Jurkat, Clone E6-1 (cell line): ENCODE measurements at regions not wholly inside any gene's neighbourhood (a gene's known extent, or its start where the extent isn't known, plus 50 kb on each side); places are given as distances from the start of the nearest gene placed in this dataset.
"Not testable (repeated sequence)": the region's sequence is repeated elsewhere in the genome, so short reads cannot be mapped to it uniquely, and the experiment has no call there.

Experiments
- DNase-seq: peaks from one replicate; pipeline ENCODE4 v3.0.0-alpha.2; 2011; ENCODE audit warnings: low read depth, low spot score
- H3K4me3 ChIP-seq: 2 replicates; pipeline ENCODE4 v1.5.1; 2011; ENCODE audit warnings: mild to moderate bottlenecking, low read length, control low read depth, moderate library complexity

DNA sequence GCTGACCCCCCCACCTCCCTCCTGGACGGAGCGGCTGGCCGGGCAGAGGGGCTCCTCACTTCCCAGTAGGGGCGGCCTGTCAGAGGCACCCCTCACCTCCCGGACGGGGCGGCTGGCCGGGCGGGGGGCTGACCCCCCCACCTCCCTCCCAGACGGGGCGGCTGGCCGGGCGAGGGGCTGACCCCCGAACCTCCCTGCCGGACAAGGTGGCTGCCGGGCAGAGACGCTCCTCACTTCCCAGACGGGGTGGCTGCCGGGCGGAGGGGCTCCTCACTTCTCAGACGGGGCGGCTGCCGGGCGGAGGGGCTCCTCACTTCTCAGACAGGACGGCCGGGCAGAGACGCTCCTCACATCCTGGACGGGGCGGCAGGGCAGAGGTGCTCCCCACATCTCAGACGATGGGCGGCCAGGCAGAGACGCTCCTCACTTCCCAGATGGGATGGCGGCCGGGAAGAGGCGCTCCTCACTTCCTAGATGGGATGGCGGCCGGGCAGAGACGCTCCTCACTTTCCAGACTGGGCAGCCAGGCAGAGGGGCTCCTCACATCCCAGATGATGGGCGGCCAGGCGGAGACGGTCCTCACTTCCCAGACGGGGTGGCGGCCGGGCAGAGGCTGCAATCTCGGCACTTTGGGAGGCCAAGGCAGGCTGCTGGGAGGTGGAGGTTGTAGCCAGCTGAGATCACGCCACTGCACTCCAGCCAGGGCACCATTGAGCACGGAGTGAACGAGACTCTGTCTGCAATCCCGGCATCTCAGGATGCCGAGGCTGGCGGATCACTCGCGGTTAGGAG lies 66.2 kb upstream of the PAPPA2 start:
- DNase-seq, H3K4me3 ChIP-seq: not testable (repeated sequence)

GRCh38 chr1:176391621-176392020 lies 71.4 kb upstream of the PAPPA2 start:
- H3K4me3 ChIP-seq, result no peak overlapping the region
- DNase-seq, result no peak

- H3K4me3 ChIP-seq, result no peak overlapping the region
- DNase-seq, result no peak
These were observed 78.1 kb upstream of the PAPPA2 start for GRCh38 chr1:176384841-176385240.

DNA sequence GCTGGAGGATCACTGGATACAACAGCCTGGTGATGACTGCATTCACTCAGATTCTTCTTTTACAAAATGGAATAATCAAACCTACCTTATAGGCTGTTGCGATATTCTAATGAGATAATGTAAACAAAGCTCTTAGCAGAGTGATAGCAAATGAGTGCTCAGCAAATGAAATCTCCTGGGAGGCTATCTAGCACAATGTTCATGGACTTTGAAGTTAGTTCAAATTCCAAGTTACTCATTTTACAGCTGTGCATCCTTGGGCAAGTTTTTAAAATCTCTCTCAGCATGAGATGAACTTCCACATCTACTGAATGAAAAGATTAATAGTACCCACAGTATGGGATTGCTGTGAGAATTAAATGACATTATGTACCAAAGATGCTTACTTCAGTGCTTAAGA lies 80.8 kb upstream of the PAPPA2 start:
- H3K4me3 ChIP-seq, result no peak overlapping the region
- DNase-seq, result no peak

GRCh38 chr1:176379626-176380339 lies 83.2 kb upstream of the PAPPA2 start:
- DNase-seq, result no peak

DNA sequence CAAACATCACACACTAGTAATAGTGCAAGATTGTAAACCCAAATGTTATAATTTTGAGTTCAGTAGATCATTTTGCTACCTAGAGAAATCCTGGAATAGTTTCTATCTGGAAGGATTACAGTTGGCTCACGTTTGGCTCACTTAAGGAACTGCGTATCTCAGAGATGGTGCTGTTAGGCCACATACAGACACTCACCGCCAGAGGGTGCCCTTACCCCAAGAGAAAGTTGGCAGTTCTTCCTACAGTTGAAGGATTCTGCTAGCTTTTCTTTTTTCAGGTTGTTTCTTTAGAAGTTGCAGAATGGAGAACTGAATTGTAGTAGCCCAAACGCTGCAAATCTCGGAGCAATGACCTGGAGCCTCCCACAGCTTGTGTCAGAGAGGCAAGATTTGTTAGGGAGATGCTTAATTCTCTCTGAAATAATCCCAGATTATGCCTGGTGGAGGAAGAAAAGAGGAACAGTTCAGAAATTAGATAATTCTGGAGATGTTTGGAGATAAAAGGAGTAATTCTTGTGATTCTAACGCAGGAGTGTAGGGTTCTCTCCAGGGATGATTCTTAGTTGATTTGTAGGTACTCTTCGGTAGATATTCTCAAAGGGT lies 87.9 kb upstream of the PAPPA2 start:
- peak; percentile 55 for DNase-seq
- no peak overlapping the region for H3K4me3 ChIP-seq

More at GRCh38 chr1:176379626-176380339, 83.2 kb upstream of the PAPPA2 start:
- no peak overlapping the region for H3K4me3 ChIP-seq

GRCh38 chr1:176364236-176364905 lies 98.6 kb upstream of the PAPPA2 start:
- H3K4me3 ChIP-seq, result no peak overlapping the region
- no peak for DNase-seq

DNA sequence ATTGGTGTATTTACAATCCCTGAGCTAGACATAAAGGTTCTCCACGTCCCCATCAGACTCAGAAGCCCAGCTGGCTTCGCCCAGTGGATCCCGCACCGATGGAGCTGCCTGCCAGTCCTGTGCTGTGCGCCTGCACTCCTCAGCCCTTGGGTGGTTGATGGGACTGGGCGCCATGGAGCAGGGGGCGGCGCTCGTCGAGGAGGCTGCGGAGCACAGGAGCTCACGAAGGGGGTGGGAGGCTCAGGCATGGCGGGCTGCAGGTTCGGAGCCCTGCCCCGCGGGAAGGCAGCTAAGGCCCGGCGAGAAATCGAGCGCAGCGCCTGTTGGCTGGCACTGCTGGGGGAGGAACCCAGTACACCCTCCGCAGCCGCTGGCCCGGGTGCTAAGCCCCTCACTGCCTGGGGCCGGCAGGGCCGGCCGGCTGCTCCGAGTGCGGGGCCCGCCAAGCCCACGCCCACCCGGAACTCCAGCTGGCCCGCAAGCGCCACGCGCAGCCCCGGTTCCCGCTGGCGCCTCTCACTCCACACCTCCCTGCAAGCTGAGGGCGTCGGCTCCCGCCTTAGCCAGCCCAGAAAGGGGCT lies 113.8 kb upstream of the PAPPA2 start:
- not testable (repeated sequence) for H3K4me3 ChIP-seq, DNase-seq

GRCh38 chr1:176341656-176342055 lies 121.3 kb upstream of the PAPPA2 start:
- no peak overlapping the region for H3K4me3 ChIP-seq
- no peak for DNase-seq

DNA sequence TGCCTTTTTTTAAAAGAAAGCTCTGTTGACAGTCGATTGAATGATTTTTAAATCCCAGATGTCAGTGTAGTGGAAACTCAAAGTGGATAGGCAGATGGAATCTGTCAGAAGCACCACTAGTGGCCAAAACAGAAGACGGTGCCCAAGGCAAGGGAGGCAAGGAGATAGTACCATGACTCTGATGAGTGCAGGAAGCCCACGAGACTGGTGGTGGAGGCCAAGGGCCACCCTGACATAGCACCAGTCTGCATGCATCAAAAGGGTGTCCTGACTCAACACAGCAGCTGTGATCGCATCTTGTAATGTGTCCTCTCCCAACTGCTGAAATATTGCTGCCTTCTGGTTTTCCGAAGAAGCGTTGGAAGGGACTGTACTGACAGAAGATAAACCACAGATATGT lies 124.1 kb upstream of the PAPPA2 start:
- DNase-seq, result no peak
- H3K4me3 ChIP-seq, result no peak overlapping the region

GRCh38 chr1:176330782-176331181 lies 123.7 kb upstream of the COP1 start:
- no peak overlapping the region for H3K4me3 ChIP-seq
- no peak for DNase-seq

GRCh38 chr1:176325664-176326063 lies 118.6 kb upstream of the COP1 start:
- H3K4me3 ChIP-seq, result no peak overlapping the region
- DNase-seq, result no peak

DNA sequence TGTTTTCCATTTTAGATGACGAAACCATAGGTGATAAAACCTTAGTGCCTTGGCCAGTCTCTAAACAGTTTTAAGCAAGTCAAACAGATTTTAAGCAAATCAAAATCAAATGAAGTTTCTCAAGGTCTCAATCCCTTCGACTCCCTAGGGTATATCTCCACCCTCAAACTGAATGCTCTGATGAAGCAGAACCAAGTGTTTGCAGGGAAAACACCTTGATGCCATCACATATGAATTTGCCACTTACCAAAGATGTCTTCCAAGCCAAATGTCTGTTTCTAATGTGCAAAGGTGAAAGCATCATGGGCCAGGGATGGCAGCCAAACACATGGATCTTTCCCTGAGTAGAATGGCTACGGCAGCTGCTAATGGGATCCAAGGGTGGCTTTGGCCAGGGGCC lies 116.4 kb upstream of the COP1 start:
- no peak for DNase-seq
- H3K4me3 ChIP-seq, result no peak overlapping the region

GRCh38 chr1:176315519-176316220 lies 108.6 kb upstream of the COP1 start:
- DNase-seq, result no peak
- no peak overlapping the region for H3K4me3 ChIP-seq

DNA sequence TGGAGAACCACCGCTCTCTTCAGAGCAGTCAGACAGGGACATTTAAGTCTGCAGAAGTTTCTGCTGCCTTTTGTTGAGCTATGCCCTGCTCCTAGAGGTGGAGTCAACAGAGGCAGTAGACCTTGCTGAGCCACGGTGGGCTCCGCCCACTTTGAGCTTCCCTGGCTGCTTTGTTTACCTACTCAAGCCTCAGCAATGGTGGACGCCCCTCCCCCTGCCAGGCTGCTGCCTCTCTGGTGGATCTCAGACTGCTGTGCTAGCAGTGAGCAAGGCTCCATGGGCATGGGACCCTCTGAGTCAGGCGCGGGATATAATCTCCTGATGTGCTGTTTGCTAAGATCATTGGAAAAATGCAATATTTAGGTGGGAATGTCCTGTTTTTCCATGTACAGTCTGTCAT lies 89.5 kb upstream of the COP1 start:
- DNase-seq, H3K4me3 ChIP-seq: not testable (repeated sequence)

- no peak for DNase-seq
- H3K4me3 ChIP-seq, result no peak overlapping the region
These were observed 78.9 kb upstream of the COP1 start for GRCh38 chr1:176285996-176286395.

DNA sequence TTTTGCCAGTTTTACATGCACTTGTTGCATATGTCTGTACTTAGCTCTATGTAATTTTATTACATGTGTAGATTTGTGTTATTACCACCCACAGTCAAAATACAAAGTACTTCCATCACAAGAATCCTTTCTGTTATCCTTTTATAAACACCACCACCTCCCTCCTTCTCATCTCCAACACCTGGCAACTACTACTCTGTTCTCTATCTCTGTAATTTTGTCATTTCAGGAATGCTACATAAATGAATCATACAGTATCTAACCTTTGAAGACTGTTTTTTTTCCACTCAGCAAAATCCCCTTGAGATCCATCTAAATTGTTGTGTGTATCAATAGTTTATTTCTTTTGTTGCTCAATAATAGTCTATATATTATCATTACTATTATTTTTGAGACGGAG lies 64.5 kb upstream of the COP1 start:
- no peak overlapping the region for H3K4me3 ChIP-seq
- DNase-seq, result no peak
